ENCODE measurements at regions not wholly inside any gene's neighbourhood (a gene's known extent, or its start where the extent isn't known, plus 50 kb on each side); places are given as distances from the start of the nearest gene placed in this dataset.

DNA sequence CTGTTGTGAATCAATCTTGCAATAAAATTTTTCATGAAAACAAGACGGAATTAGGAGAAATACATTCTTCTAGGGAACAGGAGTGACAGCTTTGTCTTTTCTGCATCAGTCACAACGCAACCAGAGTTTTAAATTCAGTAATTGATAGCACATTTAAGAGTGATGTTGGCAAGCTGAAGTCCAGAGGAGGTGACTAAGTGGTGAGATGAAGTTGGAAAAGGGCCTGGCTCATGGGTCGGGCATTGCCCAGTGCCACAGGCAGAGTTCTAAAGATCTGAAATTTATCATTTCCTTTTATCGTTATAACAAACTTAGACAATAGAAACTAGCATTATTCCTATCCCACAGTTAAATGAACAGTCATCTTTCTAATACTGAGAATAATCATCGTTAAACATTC lies 764.6 kb upstream of the ZEB2 start:
- intact Hi-C loops (cut with DNase I), result no loop called here
- DNase-seq, result no peak
- Histone ChIP-seq H3K27me3 (no peaks in the 10 kb centered on the region), H3K36me3 (no peaks in the 10 kb centered on the region), H3K9me3 (no peaks in the 10 kb centered on the region), H3K4me1 (no peaks in the 10 kb centered on the region), H3K27ac (no peak overlapping the region), H3K4me3 (no peak overlapping the region)
- no peak for ATAC-seq
- TF ChIP-seq, protein P1, sequence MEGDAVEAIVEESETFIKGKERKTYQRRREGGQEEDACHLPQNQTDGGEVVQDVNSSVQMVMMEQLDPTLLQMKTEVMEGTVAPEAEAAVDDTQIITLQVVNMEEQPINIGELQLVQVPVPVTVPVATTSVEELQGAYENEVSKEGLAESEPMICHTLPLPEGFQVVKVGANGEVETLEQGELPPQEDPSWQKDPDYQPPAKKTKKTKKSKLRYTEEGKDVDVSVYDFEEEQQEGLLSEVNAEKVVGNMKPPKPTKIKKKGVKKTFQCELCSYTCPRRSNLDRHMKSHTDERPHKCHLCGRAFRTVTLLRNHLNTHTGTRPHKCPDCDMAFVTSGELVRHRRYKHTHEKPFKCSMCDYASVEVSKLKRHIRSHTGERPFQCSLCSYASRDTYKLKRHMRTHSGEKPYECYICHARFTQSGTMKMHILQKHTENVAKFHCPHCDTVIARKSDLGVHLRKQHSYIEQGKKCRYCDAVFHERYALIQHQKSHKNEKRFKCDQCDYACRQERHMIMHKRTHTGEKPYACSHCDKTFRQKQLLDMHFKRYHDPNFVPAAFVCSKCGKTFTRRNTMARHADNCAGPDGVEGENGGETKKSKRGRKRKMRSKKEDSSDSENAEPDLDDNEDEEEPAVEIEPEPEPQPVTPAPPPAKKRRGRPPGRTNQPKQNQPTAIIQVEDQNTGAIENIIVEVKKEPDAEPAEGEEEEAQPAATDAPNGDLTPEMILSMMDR (IDR thresholded peaks at IDR 0.05), result no peak

DNA sequence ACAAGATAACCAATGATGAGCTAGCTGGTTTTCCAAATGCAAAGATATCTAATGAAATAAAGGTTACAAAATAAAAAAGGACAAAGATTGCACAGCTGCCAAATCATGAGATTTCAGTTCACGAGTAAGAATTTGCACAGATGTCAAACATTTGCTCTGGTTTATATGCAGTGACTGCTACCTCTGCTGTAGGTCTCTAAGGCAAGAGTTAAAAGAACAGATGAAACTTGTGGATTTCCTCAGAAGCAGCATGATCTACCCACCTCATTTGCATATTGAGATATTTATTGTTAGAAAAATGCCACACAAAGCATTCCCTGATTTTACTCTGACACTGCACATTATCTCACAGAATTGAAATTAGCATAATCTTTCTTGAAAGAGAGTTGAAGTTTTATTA lies 763.2 kb upstream of the ZEB2 start:
- Histone ChIP-seq H3K9me3 (no peaks in the 10 kb centered on the region), H3K27me3 (no peaks in the 10 kb centered on the region), H3K27ac (no peak overlapping the region), H3K4me1 (no peaks in the 10 kb centered on the region), H3K4me3 (no peak overlapping the region), H3K36me3 (no peaks in the 10 kb centered on the region)
- DNase-seq, result no peak
- ATAC-seq, result no peak
- intact Hi-C loops (cut with DNase I), result no loop called here
- TF ChIP-seq, protein P1 (IDR thresholded peaks at IDR 0.05), result no peak

GRCh38 chr2:145277922-145278321 lies 758.0 kb upstream of the ZEB2 start:
- Histone ChIP-seq H3K36me3 (no peaks in the 10 kb centered on the region), H3K27ac (no peak overlapping the region), H3K4me3 (no peak overlapping the region), H3K4me1 (no peaks in the 10 kb centered on the region), H3K27me3 (no peaks in the 10 kb centered on the region), H3K9me3 (no peaks in the 10 kb centered on the region)
- DNase-seq (no peak), ATAC-seq (no peak)
- TF ChIP-seq, protein P1 (IDR thresholded peaks at IDR 0.05), result no peak
- intact Hi-C loops (cut with DNase I), result no loop called here

GRCh38 chr2:145273840-145274239 lies 753.9 kb upstream of the ZEB2 start:
- intact Hi-C loops (cut with DNase I), result no loop called here
- no peaks in the 10 kb centered on the region for H3K36me3 ChIP-seq
- no peak overlapping the region for H3K4me3 ChIP-seq
- H3K27ac ChIP-seq, result no peak overlapping the region
- H3K27me3 ChIP-seq, result no peaks in the 10 kb centered on the region
- DNase-seq, result no peak
- H3K4me1 ChIP-seq, result no peaks in the 10 kb centered on the region
- ATAC-seq, result no peak
- H3K9me3 ChIP-seq, result no peaks in the 10 kb centered on the region
- TF ChIP-seq, protein P1 (IDR thresholded peaks at IDR 0.05), result no peak

DNA sequence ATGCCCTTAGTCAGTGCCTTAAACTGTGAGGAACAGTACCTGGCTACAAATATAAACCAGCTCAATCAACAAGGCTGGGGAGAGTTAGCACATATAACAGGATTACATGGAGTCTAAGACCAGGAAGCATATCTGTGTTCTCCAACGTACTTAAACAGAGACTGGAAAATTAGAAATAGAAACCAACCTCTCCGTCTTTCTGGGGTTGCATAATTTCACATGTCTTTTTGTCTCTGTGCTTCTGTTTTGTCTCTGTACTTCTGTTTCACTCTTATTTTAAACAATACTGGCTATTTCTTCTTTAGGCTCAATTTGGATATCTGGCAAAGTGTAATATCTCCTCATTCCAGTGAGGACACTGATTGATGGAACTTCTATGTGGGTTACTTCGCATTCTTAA lies 749.0 kb upstream of the ZEB2 start:
- intact Hi-C loops (cut with DNase I), result no loop called here
- Histone ChIP-seq H3K36me3 (no peaks in the 10 kb centered on the region), H3K27me3 (peaks cover 5% of the 10 kb centered on the region), H3K9me3 (no peaks in the 10 kb centered on the region), H3K4me1 (no peaks in the 10 kb centered on the region), H3K27ac (no peak overlapping the region), H3K4me3 (no peak overlapping the region)
- DNase-seq (no peak), ATAC-seq (no peak)
- TF ChIP-seq, protein P1 (IDR thresholded peaks at IDR 0.05), result no peak

GRCh38 chr2:145267451-145267850 lies 747.5 kb upstream of the ZEB2 start:
- no peaks in the 10 kb centered on the region for H3K4me1 ChIP-seq
- H3K4me3 ChIP-seq, result no peak overlapping the region
- H3K36me3 ChIP-seq, result no peaks in the 10 kb centered on the region
- H3K27me3 ChIP-seq, result peaks cover 5% of the 10 kb centered on the region
- TF ChIP-seq, protein P1 (IDR thresholded peaks at IDR 0.05), result no peak
- intact Hi-C loops (cut with DNase I), result no loop called here
- DNase-seq (no peak), ATAC-seq (no peak)
- no peaks in the 10 kb centered on the region for H3K9me3 ChIP-seq
- no peak overlapping the region for H3K27ac ChIP-seq
